GM19023 (cell line): ENCODE measurements at regions not wholly inside any gene's neighbourhood (a gene's known extent, or its start where the extent isn't known, plus 50 kb on each side); places are given as distances from the start of the nearest gene placed in this dataset.
"Not testable (repeated sequence)": the region's sequence is repeated elsewhere in the genome, so short reads cannot be mapped to it uniquely, and the experiment has no call there.

Source experiments
- ATAC-seq: cut with Tn5 transposase; IDR thresholded peaks from one replicate; pipeline ENCODE4 v1.9.1; 2021; ENCODE audit warnings: mild to moderate bottlenecking, moderate library complexity; ENCODE audit not compliant: unreplicated experiment

GRCh38 chr6:131424475-131424874 is 148.6 kb upstream of the ARG1 start:
- no peak for ATAC-seq

GRCh38 chr6:131427434-131428058 is 145.5 kb upstream of the ARG1 start:
- no peak for ATAC-seq

GRCh38 chr6:131430531-131430930 is 142.5 kb upstream of the ARG1 start:
- no peak for ATAC-seq

GRCh38 chr6:131431718-131432117 is 141.3 kb upstream of the ARG1 start:
- no peak for ATAC-seq

GRCh38 chr6:131433927-131434326 is 139.1 kb upstream of the ARG1 start:
- no peak for ATAC-seq

- no peak for ATAC-seq
Measured at GRCh38 chr6:131436358-131436757, 136.7 kb upstream of the ARG1 start.

- ATAC-seq: no peak
Measured at GRCh38 chr6:131443014-131443413, 130.0 kb upstream of the ARG1 start.

- no peak for ATAC-seq
Measured at GRCh38 chr6:131443514-131443913, 129.5 kb upstream of the ARG1 start.

- not testable (repeated sequence) for ATAC-seq
Measured at GRCh38 chr6:131445356-131445755, 127.7 kb upstream of the ARG1 start.

GRCh38 chr6:131450861-131451260 is 122.2 kb upstream of the ARG1 start:
- ATAC-seq: no peak

- no peak for ATAC-seq
Measured at GRCh38 chr6:131451321-131452144, 121.5 kb upstream of the ARG1 start.

GRCh38 chr6:131453803-131454202 is 119.2 kb upstream of the ARG1 start:
- no peak for ATAC-seq

- ATAC-seq: no peak
Measured at GRCh38 chr6:131456565-131456964, 116.5 kb upstream of the ARG1 start.

- ATAC-seq: no peak
Measured at GRCh38 chr6:131459005-131459404, 114.0 kb upstream of the ARG1 start.

- ATAC-seq: no peak
Measured at GRCh38 chr6:131460614-131461000, 112.4 kb upstream of the ARG1 start.

- ATAC-seq: no peak
Measured at GRCh38 chr6:131469130-131469529, 103.9 kb upstream of the ARG1 start.

GRCh38 chr6:131470534-131470933 is 102.5 kb upstream of the ARG1 start:
- no peak for ATAC-seq

GRCh38 chr6:131471331-131471730 is 101.7 kb upstream of the ARG1 start:
- ATAC-seq: no peak

GRCh38 chr6:131473303-131473702 is 99.7 kb upstream of the ARG1 start:
- ATAC-seq: not testable (repeated sequence)

- no peak for ATAC-seq
Measured at GRCh38 chr6:131476362-131476761, 96.7 kb upstream of the ARG1 start.

GRCh38 chr6:131478740-131479211 is 94.2 kb upstream of the ARG1 start:
- ATAC-seq: not testable (repeated sequence)

- no peak for ATAC-seq
Measured at GRCh38 chr6:131486608-131487007, 86.4 kb upstream of the ARG1 start.
